HG02763 (cell line): ENCODE measurements at regions not wholly inside any gene's neighbourhood (a gene's known extent, or its start where the extent isn't known, plus 50 kb on each side); places are given as distances from the start of the nearest gene placed in this dataset.

Experiments used
- ATAC-seq: cut with Tn5 transposase; IDR thresholded peaks from one replicate; pipeline ENCODE4 v1.9.1; 2021; ENCODE audit warnings: mild to moderate bottlenecking, moderate library complexity; ENCODE audit not compliant: unreplicated experiment

DNA sequence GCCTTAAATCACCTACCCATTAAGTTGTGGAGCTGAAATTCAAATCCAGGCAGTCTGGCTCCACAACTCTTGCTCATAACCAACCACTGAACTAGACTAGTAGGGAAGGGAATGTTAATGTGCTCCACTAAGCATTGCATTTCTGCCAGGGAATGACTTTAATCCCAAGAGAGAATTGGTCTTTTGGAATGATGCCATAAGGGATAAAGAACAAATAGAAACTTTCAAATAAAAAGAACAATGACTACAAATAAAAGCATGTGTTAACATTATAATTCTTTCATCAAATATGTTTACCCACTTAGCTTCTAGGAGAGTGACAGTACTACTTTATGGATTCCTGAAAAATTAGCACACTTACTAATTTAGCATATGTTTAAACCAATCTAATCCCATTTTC, 905.9 kb downstream of the CENPC start:
- no peak for ATAC-seq

DNA sequence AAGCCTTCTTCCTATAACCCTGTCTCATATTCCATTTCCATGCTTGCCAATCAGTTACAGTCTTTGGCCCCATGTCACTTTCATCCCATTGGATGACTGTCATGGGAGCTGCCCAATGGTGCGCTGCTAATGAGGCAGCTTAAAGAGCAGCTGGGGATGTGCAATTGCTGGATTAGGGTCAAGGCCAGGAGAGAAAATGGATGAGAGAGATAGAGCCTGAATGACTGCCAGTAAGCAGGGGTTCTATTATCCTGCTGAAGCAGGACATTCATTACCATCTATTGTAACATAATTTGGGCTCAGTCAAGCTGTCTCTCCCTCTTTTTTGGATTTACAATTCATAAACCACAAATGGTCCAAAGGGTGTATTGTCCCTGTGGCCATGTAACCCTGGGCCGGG, 909.0 kb downstream of the CENPC start:
- no peak for ATAC-seq

DNA sequence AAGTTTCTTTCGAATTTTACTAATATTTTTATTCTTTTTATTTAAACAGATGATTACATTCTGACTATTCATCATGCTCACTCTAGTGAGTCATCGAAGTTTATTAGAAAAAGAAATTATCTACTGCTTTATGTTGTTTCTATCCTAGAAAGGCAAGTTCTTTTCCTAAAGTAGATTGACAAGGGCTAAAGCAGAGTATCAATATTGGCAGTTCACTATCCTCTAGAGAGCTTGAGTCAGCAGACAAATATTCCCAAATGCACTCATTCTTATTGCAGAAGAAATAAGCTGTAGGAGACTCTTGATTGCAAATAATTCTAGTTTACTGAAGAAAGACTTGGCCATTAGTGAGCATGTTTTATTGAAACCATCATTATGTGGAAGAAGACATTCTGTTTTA, 911.8 kb downstream of the CENPC start:
- no peak for ATAC-seq

DNA sequence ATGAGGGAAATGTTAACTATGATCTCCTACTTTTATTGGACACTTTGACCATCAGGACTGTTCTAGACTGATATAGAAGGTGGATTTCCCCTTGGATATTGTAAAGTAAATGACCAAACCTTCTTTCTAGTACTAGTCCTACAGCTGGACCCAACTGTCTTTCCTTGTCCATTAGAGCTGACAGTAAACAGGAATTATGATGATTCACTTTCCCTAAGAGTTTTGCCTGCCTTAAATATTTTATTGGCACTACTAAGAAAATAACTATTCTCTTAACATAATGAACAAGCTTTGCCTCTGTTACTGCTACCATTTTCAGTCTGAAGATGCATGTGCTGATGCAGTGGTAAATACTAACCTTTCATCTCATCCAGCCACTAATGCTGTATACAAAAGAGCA, 915.4 kb downstream of the CENPC start:
- no peak for ATAC-seq

DNA sequence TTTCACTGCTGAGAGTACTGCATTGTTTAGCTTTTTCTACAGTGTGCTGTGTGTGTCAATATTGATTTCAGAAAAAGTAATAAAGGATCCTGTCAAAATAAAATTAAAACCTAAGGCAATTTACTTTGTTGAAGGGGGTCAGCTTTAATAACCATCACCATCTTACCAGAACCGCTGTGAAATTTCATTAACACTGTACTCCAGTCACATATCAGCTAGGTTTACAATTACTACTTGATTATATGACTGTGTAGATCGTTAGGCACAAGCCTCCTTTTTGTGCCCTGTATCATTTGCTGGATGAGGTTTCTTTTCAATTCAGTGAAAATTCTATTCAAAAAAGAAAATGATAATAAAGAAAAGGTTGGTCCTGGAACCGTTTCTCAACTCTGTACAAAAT, 917.2 kb downstream of the CENPC start:
- ATAC-seq = no peak

DNA sequence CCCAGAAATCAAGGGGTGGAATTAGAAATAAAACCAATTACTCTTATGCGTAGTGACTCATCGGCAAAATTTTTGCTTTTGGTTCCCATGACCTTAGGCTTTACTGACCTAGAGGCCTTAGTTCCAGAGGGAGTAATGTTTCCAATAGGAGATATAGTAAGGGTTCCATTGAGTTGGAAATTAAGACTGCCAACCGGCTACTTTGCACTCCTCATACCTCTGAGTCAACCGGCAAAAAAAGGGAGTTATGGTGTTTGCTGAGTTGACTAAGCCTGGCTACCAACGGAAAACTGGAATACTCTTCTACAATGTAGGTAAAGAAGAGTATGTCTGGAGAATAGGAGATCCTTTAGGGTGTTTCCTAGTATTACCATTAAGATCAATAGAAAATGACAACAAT, 919.8 kb downstream of the CENPC start:
- ATAC-seq = no peak

DNA sequence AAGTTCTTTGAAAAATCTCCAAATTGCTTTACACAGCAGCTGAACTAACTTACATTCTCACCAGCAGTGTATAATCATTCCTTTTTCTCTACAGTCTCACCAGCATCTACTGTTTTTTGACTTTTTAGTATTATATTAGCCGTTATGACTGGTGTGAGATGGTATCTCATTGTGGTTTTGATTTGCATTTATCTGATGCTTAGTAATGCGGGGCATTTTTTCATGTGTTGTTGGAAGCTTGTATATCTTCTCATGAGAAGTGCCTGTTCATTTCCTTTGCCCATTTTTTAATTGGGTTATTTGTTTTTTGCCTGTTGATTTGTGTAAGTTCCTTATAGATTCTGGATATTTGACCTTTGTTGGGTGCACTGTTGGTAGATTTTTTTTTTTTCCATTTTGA, 931.7 kb downstream of the CENPC start:
- no peak for ATAC-seq

DNA sequence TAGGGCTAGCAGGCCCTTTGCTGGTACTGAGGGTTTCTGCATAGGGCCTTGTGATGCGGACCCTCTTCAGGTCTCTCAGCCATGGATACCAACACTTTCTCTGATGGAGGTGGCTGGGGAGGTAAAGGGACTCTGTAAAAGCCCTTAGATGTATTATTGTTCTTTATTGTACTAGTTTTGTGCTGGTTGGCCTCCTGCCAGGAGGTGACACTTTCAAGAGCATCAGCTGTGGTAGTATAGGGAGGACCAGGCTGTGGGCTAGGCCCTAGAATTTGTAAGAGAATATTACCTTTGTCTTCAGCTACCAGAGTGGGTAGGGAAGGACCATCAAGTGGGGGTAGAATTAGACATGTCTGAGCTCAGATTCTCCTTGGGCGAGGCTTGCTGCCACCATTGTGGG, 936.3 kb downstream of the CENPC start:
- ATAC-seq = no peak

DNA sequence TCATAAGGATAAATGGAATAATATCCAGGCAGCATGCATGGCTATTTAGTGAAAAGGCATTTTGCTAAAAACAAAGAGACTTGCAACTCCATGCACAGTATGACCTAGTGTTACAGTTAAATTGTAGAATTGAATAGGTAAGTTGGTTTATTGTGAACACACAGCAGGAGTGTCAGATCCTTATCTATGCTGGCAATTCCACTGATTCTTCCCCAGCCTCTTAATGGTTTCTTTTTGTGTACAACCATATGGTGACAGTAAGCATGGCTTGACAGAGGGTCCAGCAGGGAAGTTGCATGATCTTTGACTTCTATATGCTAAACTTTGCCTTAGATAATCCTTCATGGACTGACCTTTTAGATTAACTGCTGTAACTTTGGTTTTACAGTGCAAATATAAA, 936.6 kb upstream of the EPHA5 start:
- ATAC-seq = no peak

DNA sequence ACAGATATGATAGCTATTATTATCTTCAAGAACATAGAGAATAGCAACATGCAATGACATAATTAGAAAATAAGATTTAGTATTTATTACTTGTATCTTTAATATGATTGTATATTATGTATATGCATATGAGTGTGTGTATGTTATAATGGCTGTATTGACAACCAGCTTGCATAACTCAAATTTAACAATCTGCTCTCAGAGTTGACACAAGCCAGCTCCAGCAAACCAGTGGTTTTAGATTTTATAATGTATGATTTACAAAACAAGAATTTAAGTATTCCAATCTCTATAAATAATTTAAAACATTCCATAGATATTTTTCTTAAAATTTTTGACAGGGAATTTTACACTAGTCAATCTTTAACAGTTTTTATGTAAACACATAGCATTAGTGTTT, 935.9 kb upstream of the EPHA5 start:
- no peak for ATAC-seq

DNA sequence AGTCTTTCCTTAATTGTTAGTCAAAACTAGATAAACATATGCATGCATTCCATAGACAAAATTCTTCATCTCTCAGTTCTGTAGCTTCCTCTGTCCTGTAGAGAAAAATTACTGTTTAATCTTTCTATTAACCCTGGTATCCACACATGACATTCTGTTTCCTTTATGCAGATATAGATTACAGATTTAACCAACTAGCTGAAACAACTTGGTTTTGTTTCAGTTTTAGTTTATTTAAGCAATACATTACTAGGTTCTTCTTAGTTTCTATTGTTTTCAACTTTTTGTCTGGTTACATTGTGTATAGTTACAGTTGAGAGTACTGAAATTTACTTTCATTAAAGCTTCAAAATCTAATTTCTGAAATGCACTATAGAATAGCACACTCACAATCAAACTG, 933.9 kb upstream of the EPHA5 start:
- no peak for ATAC-seq

DNA sequence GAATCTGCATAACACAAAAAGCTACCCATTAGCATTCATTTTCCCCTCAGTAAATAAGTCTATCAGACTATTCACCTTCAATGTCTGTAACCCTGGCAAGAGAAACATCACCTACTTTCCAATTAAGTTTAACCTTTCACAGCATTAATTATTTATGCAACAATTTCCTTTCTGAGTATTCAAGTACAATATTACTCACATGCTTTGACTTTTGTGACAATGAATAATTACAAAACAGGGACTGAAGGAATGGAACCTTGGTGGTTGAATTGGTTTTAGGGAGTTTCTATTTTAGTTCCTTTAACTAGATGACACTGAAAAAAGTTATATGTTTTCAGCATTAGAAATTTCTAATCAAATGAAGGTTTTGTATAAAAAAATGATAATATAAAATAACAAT, 932.3 kb upstream of the EPHA5 start:
- ATAC-seq = no peak

DNA sequence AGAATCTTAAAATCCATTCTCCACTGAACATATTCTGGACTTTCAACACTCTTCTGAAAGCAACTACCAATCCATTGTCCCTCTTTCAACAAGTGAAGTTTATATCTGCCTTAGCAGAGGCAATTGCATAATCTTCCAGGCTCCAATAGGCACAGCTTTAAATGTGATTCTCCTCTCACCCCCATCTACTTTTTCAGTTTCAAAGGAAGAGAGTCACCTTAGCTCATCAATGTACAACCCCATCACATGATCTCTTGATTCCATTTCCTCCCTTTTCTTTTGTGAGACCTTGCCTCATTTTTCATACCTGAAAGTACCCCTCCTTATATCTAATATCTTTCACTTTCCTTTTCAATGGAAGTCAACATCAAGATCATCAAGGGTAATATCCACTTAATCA, 921.7 kb upstream of the EPHA5 start:
- ATAC-seq = no peak

DNA sequence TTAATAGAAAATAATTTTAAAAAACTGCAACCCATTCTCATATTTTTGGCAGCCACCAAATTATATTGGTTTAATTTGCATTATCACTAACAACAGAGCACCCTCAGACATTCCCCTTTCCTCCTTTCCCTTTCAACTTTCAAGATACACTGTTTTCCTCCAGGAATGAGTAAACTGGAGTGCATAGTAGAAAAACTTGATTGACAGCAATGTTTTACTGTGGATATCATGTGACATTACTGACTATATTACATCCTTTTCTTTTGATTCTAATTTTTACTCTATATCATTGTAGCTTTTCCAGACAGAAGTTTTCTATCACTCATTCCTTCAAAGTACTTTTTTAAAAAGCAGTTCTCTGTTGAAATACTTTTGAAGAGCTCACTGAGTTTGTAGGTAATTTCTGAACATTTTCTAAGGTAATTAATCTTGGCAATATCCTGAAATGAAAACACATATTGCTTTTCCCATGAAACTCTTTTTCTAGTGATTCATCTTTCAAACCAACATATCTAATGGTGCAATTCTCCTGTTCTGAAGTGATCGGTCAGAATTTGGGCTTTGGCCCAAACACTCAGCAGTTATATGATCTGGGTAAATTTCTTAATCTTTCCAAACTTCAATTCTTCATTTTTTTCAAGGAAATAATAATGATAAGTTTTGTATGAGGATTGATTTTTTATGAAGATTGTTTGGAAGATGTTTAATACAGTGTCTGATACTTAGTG, 920.4 kb upstream of the EPHA5 start:
- ATAC-seq = no peak

DNA sequence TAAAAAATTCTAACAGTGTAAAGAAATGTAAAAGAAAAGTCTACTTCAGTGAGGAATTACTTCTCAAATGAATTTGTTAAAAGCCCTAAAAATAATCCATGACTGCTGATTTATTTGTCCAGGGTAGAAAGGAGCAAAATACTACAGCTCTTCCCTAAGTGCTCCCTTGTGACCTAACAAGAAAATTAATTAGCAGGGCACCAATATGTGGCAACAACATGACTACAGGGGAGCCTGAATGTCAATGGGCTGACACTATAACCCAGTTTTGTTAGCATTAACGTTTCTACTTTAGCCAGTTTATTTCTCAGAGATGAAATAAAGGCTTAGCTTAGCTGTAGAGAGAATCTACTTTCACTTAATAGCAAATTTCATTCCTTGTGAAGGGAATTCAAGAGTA, 918.9 kb upstream of the EPHA5 start:
- ATAC-seq = no peak

DNA sequence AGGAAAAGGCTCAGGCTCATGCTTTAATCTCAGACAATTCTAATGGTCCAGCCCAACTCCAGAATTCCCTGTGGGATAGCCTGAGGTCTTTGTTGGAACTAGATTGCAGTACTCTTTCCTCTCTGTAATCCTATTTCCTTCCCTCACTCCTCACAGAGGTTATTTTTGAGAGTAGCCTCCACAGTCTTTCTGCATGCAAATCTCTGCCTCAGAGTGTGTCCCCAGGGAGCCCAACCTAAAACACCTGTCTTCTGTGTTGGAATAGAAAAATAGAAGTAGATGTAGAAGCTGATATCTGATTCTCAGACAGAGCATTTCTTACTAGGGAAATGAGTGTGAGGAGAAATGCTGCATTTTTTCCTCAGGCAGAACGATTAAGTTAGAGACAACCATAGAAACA, 915.5 kb upstream of the EPHA5 start:
- no peak for ATAC-seq

DNA sequence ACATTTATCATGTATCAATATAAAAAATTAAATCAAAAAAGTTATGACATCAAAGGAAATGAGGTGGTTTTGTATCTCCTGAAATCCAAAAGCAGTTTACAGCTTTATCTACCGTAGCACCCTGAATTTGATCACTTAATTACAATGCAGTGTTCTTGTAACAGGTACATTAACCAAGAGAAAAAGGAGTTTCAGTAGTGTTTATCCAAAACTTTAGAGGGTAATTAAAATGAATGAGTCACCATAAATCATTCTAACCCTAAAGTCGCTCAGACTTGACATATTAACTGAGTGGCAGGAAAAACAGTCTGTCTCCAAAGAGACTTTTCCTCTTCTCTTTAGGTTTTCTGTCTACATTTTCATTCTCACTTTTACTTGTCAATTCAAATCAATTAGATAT, 907.6 kb upstream of the EPHA5 start:
- ATAC-seq = no peak

DNA sequence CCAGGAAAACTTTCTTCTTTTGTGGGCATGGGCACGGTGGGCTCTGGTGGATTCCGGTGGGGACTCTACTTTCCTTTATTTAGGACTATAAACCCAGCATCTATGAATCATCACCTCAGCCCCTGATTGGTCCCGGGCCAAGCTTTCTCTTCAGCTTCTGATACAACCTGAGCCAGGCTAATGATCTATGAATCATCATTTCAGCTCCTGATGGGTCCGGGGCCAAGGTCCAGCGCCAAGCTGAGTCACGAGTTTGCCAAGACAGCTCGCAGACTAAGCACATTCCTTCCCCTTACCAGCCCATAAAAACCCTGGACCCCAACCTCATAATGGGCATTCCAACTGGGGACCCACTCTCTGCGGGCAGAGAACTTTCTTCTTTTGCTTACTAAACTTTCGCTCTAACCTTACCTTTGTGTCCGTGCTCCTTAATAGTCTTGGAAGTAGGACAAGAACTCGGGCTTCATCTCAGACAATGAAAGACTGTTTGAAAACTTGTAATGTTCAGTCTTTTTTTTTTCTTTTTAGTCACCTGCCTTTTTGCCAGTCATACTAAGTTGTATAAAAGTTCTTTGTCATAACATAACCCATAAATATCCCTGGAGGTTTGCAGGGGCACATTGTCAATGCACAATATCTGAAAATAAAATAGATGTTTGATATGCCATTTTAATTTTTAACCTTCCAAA, 904.9 kb upstream of the EPHA5 start:
- no peak for ATAC-seq

DNA sequence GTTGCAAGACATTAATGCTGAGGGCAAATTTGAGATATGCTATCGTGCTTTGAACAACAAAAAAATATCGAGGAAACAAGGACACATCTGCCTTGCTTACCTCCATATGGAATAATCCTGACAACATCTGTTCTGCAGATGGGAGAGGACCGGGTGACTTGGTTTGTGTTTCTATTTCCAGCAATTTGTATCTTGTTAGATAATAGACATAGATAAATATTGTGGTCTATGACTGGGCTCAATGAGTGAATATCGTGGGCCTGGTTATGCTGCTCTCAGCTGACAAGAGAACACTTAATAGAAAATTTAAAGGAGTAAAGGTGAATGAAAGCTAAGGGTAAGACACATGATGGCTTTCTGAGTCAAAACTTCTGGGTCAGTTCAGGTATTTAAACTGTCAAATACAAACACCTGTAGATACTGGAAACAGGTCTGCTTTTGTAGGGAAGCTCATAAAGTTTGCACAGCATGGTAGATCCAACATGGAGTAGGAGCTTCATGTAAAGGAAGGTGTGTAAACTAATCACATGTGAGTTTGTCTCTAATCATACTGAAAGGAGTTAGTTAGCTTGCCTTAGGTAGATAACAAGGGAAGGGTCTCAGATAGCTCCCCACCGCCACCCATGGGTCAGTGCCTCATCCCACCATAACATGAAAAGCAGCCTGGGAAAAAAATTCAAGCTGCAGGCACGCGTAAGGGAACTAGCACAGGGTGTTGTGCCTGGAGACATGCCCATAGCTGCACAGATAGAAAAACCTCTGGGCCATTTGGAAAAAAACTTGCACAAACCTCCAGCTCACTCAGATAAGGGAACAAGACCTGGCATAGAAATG, 904.1 kb upstream of the EPHA5 start:
- ATAC-seq = no peak

DNA sequence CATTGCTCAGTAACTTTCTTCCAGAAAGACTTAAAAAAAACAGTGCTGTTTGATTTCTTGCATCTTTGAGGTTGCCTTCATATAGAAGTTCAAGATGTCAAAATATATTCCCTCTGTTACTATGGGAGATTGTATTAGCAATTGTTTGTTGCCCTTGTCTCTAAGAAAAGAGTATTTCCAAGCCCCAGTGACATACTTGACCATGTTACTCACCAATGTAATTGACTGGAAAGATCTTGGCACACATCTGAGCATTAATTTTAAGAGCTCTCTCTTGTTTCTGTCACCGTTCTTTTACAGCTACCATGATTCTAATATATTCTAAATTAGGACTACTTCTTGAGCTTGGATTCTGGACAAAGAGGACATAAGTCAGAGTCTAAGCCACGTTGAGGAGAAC, 902.7 kb upstream of the EPHA5 start:
- no peak for ATAC-seq

DNA sequence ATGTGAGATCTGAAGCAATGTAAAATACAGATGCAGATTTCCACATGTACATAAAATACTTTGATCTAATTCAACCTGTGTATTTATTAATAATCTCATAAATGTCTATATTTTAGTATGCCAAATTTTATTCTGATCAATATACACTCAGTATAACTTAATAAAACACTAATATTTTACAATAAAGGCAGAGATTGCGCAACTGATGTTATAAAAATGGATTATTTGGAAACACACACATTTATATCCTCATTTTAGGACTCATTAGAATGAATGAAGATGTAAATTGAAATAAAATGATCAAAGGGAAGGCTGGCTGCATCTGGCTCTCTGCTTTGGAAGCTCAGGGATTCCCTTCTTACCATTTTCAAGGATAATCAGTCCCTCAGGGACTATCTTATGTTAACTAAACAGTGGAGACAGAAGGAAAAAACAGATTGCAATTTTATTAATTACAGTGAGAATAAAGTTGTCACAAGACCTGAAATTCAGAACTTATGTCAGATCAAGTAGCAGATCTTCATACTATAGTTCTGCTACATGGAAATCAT, 900.9 kb upstream of the EPHA5 start:
- ATAC-seq = no peak

DNA sequence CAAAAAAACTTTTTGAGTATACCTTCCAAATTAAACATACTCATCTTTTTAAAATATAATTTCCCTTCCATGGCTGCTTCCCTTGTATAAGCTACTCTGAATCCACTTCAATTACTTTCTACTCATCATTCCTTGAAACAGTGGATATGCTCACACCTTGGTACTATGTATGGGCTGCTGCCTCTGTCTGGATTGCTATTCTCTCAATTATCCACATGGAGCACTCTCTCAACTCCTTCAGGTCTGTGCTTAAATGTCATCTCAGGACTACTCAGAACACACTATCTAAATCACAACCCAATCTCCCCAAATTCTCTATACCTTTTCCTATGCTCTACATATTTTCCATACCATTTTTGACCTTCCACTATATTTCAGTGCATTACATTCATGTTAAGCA, 898.9 kb upstream of the EPHA5 start:
- no peak for ATAC-seq
